ENCODE measurements at regions not wholly inside any gene's neighbourhood (a gene's known extent, or its start where the extent isn't known, plus 50 kb on each side); places are given as distances from the start of the nearest gene placed in this dataset.

DNA sequence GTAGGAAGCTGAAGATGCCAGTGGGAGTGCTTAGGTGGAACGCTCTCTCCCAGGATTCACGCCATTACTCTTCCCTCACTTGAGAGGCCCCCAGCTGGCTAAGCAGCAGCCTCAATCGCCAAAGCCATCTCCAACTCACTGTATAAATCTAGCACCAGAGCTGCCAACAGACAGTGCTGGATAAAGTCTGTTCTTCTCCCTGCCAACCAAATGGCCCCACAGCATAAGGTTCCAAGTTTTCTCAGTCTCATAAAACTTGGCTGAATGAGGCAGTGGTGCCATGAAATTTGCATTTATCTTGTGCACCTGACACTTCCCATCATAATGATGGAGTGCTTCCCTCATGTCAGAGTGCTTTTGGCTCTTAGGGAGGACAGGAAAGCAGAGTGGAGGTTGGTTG is 428.2 kb upstream of the ETAA1 start:
- H3K4me3 ChIP-seq: no peak overlapping the region
- no peak overlapping the region for H3K4me2 ChIP-seq
- no peaks in the 10 kb centered on the region for H4K20me1 ChIP-seq
- H3K4me1 ChIP-seq: no peaks in the 10 kb centered on the region
- H3K27me3 ChIP-seq: no peaks in the 10 kb centered on the region
- H3K9me3 ChIP-seq: no peaks in the 10 kb centered on the region
- H3K27ac ChIP-seq: no peak overlapping the region
- TF ChIP-seq Cebpa-rat (IDR thresholded peaks at IDR 0.05): no peak
- no peaks in the 10 kb centered on the region for H3K36me3 ChIP-seq
- H3K9ac ChIP-seq: no peak overlapping the region

DNA sequence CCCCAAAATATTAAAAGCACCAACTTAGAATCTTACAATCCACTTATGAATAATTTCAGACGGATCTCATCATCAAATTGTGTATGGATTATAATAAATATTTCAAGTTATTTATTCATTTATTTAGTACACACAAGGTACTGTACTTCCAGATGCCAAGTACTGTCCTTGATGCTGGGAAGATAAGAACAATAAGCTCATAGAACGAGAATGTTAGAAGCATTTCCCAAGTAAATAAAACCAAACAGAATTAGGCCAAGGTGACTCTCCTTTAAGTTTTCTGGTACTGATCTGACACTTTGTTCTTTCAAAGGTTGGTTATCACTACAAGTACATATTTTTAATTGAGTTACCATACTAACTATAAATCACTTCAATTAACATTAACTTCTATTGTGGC is 416.1 kb upstream of the ETAA1 start:
- no peaks in the 10 kb centered on the region for H3K4me1 ChIP-seq
- no peaks in the 10 kb centered on the region for H4K20me1 ChIP-seq
- H3K27me3 ChIP-seq: no peaks in the 10 kb centered on the region
- H3K4me2 ChIP-seq: no peak overlapping the region
- no peak for TF ChIP-seq Cebpa-rat (IDR thresholded peaks at IDR 0.05)
- no peaks in the 10 kb centered on the region for H3K36me3 ChIP-seq
- H3K9ac ChIP-seq: no peak overlapping the region
- H3K4me3 ChIP-seq: no peak overlapping the region
- H3K9me3 ChIP-seq: no peaks in the 10 kb centered on the region
- H3K27ac ChIP-seq: no peak overlapping the region

DNA sequence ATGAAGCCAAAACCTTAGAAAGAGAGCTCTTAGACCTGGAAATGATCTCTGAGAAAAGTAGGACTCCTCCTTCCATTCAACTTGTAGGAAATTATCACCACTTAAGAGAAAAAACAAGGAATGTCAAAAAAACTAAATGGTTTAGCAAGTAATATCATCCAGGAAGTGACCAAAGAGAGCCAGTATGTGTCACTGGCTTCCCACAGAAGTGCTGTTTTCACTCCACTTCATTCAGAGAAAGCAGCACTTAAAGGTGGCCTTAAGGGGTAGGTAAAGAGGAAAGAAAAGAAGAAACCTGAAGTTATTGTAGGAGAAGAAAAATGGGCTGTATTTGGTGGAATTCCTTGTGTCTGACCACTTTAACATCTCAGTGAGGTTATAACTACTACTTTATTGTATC is 414.4 kb upstream of the ETAA1 start:
- no peaks in the 10 kb centered on the region for H3K27me3 ChIP-seq
- no peak overlapping the region for H3K9ac ChIP-seq
- no peak for TF ChIP-seq Cebpa-rat (IDR thresholded peaks at IDR 0.05)
- no peaks in the 10 kb centered on the region for H3K36me3 ChIP-seq
- no peaks in the 10 kb centered on the region for H4K20me1 ChIP-seq
- H3K4me2 ChIP-seq: no peak overlapping the region
- H3K4me3 ChIP-seq: no peak overlapping the region
- H3K27ac ChIP-seq: no peak overlapping the region
- H3K4me1 ChIP-seq: no peaks in the 10 kb centered on the region
- no peaks in the 10 kb centered on the region for H3K9me3 ChIP-seq

- no peak overlapping the region for H3K9ac ChIP-seq
Observed at GRCh38 chr2:66984864-66985263, 412.3 kb upstream of the ETAA1 start.

GRCh38 chr2:66985906-66986305 is 411.2 kb upstream of the ETAA1 start:
- TF ChIP-seq Cebpa-rat (IDR thresholded peaks at IDR 0.05): no peak

More at GRCh38 chr2:66984864-66985263, 412.3 kb upstream of the ETAA1 start:
- H3K4me2 ChIP-seq: no peak overlapping the region
- no peak overlapping the region for H3K27ac ChIP-seq
- no peaks in the 10 kb centered on the region for H3K36me3 ChIP-seq
- no peak for TF ChIP-seq Cebpa-rat (IDR thresholded peaks at IDR 0.05)
- no peaks in the 10 kb centered on the region for H3K27me3 ChIP-seq
- H3K9me3 ChIP-seq: no peaks in the 10 kb centered on the region
- no peak overlapping the region for H3K4me3 ChIP-seq
- no peaks in the 10 kb centered on the region for H3K4me1 ChIP-seq
- no peaks in the 10 kb centered on the region for H4K20me1 ChIP-seq

DNA sequence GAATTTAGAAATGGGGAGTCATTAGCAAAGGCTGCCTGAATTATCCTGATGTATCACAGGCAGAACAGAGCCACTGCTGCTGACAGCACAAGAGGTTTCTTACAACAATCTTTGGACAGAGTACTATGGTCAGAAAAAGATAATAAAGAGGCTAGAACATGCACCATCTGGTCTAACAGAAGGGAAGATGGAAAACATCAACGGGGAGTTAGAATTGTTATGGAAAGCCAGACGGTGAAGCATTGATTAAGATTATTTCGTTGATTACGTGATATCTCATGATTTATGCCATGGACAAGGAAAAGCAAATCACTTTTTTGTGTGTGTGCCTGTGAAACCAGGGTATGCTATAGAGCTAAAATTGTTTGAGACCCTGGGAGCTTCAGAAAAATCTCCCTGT is 409.4 kb upstream of the ETAA1 start:
- Histone ChIP-seq H3K4me1 (no peaks in the 10 kb centered on the region), H3K4me2 (no peak overlapping the region), H3K4me3 (no peak overlapping the region), H3K36me3 (no peaks in the 10 kb centered on the region), H3K9ac (no peak overlapping the region), H3K9me3 (no peaks in the 10 kb centered on the region), H3K27ac (no peak overlapping the region), H3K27me3 (no peaks in the 10 kb centered on the region), H4K20me1 (no peaks in the 10 kb centered on the region)
- TF ChIP-seq Cebpa-rat (IDR thresholded peaks at IDR 0.05): no peak

More at GRCh38 chr2:66985906-66986305, 411.2 kb upstream of the ETAA1 start:
- no peak overlapping the region for H3K9ac ChIP-seq
- no peaks in the 10 kb centered on the region for H4K20me1 ChIP-seq
- no peaks in the 10 kb centered on the region for H3K4me1 ChIP-seq
- H3K4me2 ChIP-seq: no peak overlapping the region
- H3K4me3 ChIP-seq: no peak overlapping the region
- H3K36me3 ChIP-seq: no peaks in the 10 kb centered on the region
- no peak overlapping the region for H3K27ac ChIP-seq
- no peaks in the 10 kb centered on the region for H3K9me3 ChIP-seq
- H3K27me3 ChIP-seq: no peaks in the 10 kb centered on the region

DNA sequence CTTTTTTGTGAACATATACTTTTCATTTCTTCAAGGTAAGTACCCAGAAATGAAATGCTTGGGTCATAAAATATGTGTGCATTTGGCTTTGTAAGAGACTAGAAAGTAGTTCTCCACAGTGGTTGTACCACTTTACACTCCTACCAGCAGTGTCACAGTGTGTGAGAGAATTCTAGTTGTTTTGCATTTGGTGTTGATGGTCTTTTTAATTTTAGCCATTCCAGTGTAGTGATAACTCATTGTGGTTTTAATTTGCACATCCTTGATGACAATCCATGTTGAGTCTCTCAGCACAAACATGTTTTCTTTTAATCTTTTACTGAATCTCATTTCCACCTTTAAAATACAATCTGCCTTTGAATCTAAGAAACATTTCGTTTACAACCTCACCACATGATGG is 402.5 kb upstream of the ETAA1 start:
- Histone ChIP-seq H3K27me3 (no peaks in the 10 kb centered on the region), H4K20me1 (no peaks in the 10 kb centered on the region), H3K9ac (no peak overlapping the region), H3K36me3 (no peaks in the 10 kb centered on the region), H3K4me2 (no peak overlapping the region), H3K4me3 (no peak overlapping the region), H3K4me1 (no peaks in the 10 kb centered on the region), H3K27ac (no peak overlapping the region), H3K9me3 (no peaks in the 10 kb centered on the region)
- no peak for TF ChIP-seq Cebpa-rat (IDR thresholded peaks at IDR 0.05)

GRCh38 chr2:66995636-66996035 is 401.5 kb upstream of the ETAA1 start:
- H3K27me3 ChIP-seq: no peaks in the 10 kb centered on the region
- H3K9ac ChIP-seq: no peak overlapping the region
- no peaks in the 10 kb centered on the region for H3K4me1 ChIP-seq
- H3K4me2 ChIP-seq: no peak overlapping the region
- no peak for TF ChIP-seq Cebpa-rat (IDR thresholded peaks at IDR 0.05)
- H4K20me1 ChIP-seq: no peaks in the 10 kb centered on the region
- no peak overlapping the region for H3K4me3 ChIP-seq
- no peak overlapping the region for H3K27ac ChIP-seq
- H3K9me3 ChIP-seq: no peaks in the 10 kb centered on the region
- no peaks in the 10 kb centered on the region for H3K36me3 ChIP-seq

DNA sequence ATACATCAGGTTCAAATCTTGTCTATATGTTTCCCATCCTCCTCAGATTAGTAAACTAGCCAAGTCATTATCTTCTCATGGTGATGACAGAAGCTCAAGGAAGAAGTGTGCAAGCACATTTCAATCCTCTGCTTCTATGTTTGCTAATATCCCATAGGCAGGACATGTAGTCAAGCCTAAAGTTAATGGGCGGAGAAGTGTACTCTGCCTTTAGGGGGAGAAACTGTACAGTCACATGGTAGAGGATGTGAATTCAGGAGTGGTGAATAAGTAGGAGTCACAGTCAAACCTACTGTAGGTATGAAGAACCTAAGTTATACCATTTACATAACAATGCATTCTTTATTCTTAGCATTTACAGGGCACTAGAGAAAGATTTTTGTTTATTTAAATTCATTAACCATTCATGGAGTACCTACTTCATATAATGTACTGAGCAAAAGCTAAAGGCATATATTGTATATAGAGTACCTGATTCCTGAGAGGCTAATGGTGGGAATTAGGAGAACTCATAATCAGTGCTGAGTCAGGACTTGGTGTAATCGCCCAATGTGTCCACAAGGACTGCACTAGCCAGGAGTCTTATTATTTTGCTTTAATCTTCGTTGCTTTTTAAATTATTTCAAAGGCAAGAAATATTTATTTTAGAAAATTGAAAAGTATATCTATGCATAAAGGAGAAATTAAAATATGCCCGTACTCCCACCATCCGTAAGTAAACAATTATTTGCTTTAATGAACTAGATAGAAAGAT is 394.3 kb upstream of the ETAA1 start:
- Histone ChIP-seq H3K4me2 (no peak overlapping the region), H3K27me3 (no peaks in the 10 kb centered on the region), H3K36me3 (no peaks in the 10 kb centered on the region), H3K9me3 (no peaks in the 10 kb centered on the region), H3K4me1 (no peaks in the 10 kb centered on the region), H4K20me1 (no peaks in the 10 kb centered on the region), H3K9ac (no peak overlapping the region), H3K27ac (no peak overlapping the region), H3K4me3 (no peak overlapping the region)
- TF ChIP-seq Cebpa-rat (IDR thresholded peaks at IDR 0.05): no peak

DNA sequence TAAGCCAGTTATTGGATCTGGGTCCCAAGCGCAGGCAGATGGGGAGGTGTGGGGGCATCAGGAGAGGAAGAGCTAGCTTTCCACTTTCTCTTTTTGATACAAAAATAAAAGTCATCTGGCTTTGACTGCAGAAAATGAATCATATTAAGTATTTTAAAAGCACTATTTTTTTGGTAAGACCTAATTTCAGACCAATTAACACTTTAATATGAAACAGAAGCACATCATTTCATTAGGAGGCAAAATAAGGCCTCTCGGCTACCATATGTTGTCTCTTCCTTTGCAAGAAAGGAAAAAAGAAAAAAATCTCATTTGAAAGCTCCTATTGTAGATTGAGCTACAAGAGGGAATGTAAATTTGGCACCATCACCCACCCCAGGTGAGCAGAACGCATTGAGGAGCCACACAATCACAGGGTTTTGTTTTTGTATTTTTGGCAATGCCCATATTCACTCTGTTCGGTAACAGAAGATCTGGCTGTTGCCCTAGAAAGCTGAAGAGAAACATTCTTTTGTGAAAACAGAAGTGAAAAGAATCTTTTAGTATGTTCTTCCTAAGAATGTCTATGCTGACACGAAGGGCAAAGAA is 390.7 kb upstream of the ETAA1 start:
- no peaks in the 10 kb centered on the region for H3K9me3 ChIP-seq
- no peak for TF ChIP-seq Cebpa-rat (IDR thresholded peaks at IDR 0.05)
- no peak overlapping the region for H3K9ac ChIP-seq
- no peaks in the 10 kb centered on the region for H3K36me3 ChIP-seq
- H3K4me2 ChIP-seq: no peak overlapping the region
- H3K27me3 ChIP-seq: no peaks in the 10 kb centered on the region
- H3K27ac ChIP-seq: no peak overlapping the region
- no peaks in the 10 kb centered on the region for H4K20me1 ChIP-seq
- H3K4me3 ChIP-seq: no peak overlapping the region
- no peaks in the 10 kb centered on the region for H3K4me1 ChIP-seq

Measured in BLaER1 (cell line).